HUES6 (cell line): ENCODE measurements at regions not wholly inside any gene's neighbourhood (a gene's known extent, or its start where the extent isn't known, plus 50 kb on each side); places are given as distances from the start of the nearest gene placed in this dataset.
"Not testable (repeated sequence)": the region's sequence is repeated elsewhere in the genome, so short reads cannot be mapped to it uniquely, and the experiment has no call there.

ENCODE experiments used
- H3K27ac ChIP-seq: 2 replicates; pipeline ENCODE4 v1.7.0; 2013; ENCODE audit warnings: low read depth, mild to moderate bottlenecking, low read length, inconsistent platforms
- H3K27me3 ChIP-seq: 2 replicates; pipeline ENCODE4 v1.6.1; 2013; ENCODE audit warnings: low read length; ENCODE audit not compliant: control insufficient read depth, insufficient read depth
- H3K36me3 ChIP-seq: 2 replicates; pipeline ENCODE4 v1.6.1; 2013; ENCODE audit warnings: low read length; ENCODE audit not compliant: control insufficient read depth, insufficient read depth
- H3K4me1 ChIP-seq: 2 replicates; pipeline ENCODE4 v1.6.1; 2013; ENCODE audit warnings: low read length; ENCODE audit not compliant: control insufficient read depth, insufficient read depth
- H3K4me3 ChIP-seq: 2 replicates; pipeline ENCODE4 v1.5.1; 2013; ENCODE audit warnings: low read depth, low read length
- H3K9ac ChIP-seq: one replicate; pipeline ENCODE4 v1.6.1; 2013; ENCODE audit warnings: mild to moderate bottlenecking, low read length
- H3K9me3 ChIP-seq: 2 replicates; pipeline ENCODE4 v1.6.1; 2013; ENCODE audit warnings: low read depth, low read length; ENCODE audit not compliant: control insufficient read depth, insufficient read depth

DNA sequence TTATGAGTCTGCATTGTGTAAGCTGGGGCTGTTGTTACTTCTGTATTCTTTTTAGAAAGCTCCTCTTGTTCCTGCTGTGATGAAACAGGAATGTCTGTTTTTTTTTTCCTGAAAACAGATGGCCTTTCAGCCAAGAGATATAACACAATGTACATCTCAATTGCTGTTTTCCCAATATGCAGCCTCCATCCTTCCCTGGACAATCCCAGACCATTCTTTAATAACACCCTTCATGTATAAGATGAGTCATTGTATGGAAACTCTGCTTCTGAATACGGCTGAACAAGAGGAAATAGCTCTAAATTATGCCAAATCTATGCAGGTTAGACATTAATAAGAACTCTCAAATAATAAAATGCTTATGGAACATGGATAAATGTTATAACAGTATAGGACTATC, 60.2 kb upstream of the LRRC4C start:
- Histone ChIP-seq H3K4me3 (no peak overlapping the region), H3K4me1 (peaks cover 16% of the 10 kb centered on the region), H3K27ac (no peak overlapping the region), H3K27me3 (no peaks in the 10 kb centered on the region), H3K36me3 (no peaks in the 10 kb centered on the region), H3K9me3 (no peaks in the 10 kb centered on the region), H3K9ac (no peak overlapping the region)

- H3K4me1 ChIP-seq, result peaks cover 16% of the 10 kb centered on the region
- no peak overlapping the region for H3K27ac ChIP-seq
- no peaks in the 10 kb centered on the region for H3K9me3 ChIP-seq
- no peak overlapping the region for H3K4me3 ChIP-seq
- no peaks in the 10 kb centered on the region for H3K36me3 ChIP-seq
- H3K27me3 ChIP-seq, result no peaks in the 10 kb centered on the region
- H3K9ac ChIP-seq, result no peak overlapping the region
Measured at GRCh38 chr11:41522391-41522790, 62.9 kb upstream of the LRRC4C start.

DNA sequence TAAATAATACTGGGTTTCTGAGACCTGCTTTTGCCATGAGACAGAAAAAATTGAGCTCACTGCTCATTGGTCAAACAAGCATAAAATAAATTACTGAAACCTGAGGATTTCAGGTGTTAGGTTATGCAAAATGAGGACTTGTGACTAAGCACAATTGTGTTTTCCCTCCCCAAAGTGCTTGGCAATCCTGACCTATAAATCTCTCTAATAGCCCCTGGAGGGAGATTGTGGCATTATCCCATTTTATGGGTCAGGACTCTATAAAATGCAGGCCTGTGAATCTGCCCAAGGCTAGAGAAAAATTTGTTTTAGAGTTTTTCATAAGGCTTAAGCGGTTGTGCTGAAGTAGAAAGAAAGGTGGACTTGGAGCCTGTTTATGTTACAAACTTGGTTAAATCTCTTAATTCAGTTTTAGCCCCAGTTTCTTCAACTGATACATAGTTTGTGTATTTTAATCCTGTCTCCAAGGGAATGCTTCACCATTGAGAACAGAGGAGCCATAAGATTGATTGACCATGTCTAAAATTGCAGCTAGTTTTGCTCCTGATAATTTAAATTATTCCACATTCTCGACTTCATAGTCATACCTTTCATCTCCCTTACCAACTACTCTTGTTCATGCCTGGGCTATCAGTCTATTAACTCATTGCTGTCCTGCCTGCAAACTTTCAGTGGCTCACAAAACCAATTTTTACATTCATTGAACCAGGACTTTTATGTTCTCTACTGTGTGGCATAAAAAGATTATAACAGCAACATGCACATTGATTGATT, 63.6 kb upstream of the LRRC4C start:
- no peak overlapping the region for H3K9ac ChIP-seq
- peaks cover 16% of the 10 kb centered on the region for H3K4me1 ChIP-seq
- H3K36me3 ChIP-seq, result no peaks in the 10 kb centered on the region

GRCh38 chr11:41527530-41527929, 68.1 kb upstream of the LRRC4C start:
- H3K9ac ChIP-seq, result no peak overlapping the region
- no peaks in the 10 kb centered on the region for H3K9me3 ChIP-seq
- H3K4me1 ChIP-seq, result peaks cover 10% of the 10 kb centered on the region
- no peak overlapping the region for H3K27ac ChIP-seq
- H3K27me3 ChIP-seq, result no peaks in the 10 kb centered on the region
- H3K36me3 ChIP-seq, result no peaks in the 10 kb centered on the region
- H3K4me3 ChIP-seq, result no peak overlapping the region

More for the DNA sequence above, 63.6 kb upstream of the LRRC4C start:
- Histone ChIP-seq H3K9me3 (no peaks in the 10 kb centered on the region), H3K4me3 (no peak overlapping the region), H3K27me3 (no peaks in the 10 kb centered on the region), H3K27ac (no peak overlapping the region)

- Histone ChIP-seq H3K36me3 (no peaks in the 10 kb centered on the region), H3K27ac (no peak overlapping the region), H3K9me3 (no peaks in the 10 kb centered on the region), H3K4me3 (no peak overlapping the region), H3K4me1 (peaks cover 10% of the 10 kb centered on the region), H3K27me3 (no peaks in the 10 kb centered on the region), H3K9ac (no peak overlapping the region)
Measured at GRCh38 chr11:41532413-41532812, 73.0 kb upstream of the LRRC4C start.

- no peak overlapping the region for H3K27ac ChIP-seq
- no peaks in the 10 kb centered on the region for H3K36me3 ChIP-seq
- no peak overlapping the region for H3K9ac ChIP-seq
- H3K27me3 ChIP-seq, result no peaks in the 10 kb centered on the region
- H3K9me3 ChIP-seq, result no peaks in the 10 kb centered on the region
- peaks cover 10% of the 10 kb centered on the region for H3K4me1 ChIP-seq
- no peak overlapping the region for H3K4me3 ChIP-seq
Measured at GRCh38 chr11:41533761-41534160, 74.3 kb upstream of the LRRC4C start.

GRCh38 chr11:41534391-41534790, 74.9 kb upstream of the LRRC4C start:
- Histone ChIP-seq H3K36me3 (no peaks in the 10 kb centered on the region), H3K27me3 (no peaks in the 10 kb centered on the region), H3K27ac (no peak overlapping the region), H3K9ac (no peak overlapping the region), H3K4me3 (no peak overlapping the region), H3K9me3 (no peaks in the 10 kb centered on the region), H3K4me1 (peaks cover 10% of the 10 kb centered on the region)

GRCh38 chr11:41534861-41535260, 75.4 kb upstream of the LRRC4C start:
- Histone ChIP-seq H3K9ac (no peak overlapping the region), H3K4me3 (no peak overlapping the region), H3K36me3 (no peaks in the 10 kb centered on the region), H3K9me3 (no peaks in the 10 kb centered on the region), H3K4me1 (peaks cover 10% of the 10 kb centered on the region), H3K27ac (no peak overlapping the region), H3K27me3 (no peaks in the 10 kb centered on the region)

DNA sequence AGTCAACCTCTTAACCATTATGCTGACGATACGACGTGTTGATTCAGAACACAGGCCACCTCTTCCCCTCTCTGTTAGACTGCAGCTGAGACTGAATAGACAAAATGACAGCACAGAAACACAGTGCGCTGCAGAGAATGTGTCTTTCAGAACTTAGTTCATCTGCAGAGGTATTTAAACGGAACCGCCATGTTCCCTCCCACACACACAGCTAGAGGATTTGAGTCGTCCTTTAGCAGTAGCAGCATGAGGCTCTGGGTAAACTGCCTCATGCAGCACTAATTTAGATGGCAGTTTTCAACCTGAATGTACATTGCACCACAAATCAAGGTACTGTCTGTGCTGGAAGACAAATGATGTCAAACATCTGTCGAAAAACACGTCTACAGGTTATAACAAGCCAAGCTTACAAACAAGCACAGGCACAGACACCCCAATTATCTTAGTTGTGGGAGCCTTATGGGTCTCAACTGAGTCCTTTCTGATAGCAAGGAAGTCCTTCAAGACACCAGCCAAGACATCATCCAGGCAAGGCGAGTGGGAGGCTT, 76.6 kb upstream of the LRRC4C start:
- Histone ChIP-seq H3K4me3 (no peak overlapping the region), H3K9ac (no peak overlapping the region), H3K36me3 (no peaks in the 10 kb centered on the region), H3K27me3 (no peaks in the 10 kb centered on the region), H3K9me3 (no peaks in the 10 kb centered on the region), H3K27ac (no peak overlapping the region), H3K4me1 (peaks cover 10% of the 10 kb centered on the region)

DNA sequence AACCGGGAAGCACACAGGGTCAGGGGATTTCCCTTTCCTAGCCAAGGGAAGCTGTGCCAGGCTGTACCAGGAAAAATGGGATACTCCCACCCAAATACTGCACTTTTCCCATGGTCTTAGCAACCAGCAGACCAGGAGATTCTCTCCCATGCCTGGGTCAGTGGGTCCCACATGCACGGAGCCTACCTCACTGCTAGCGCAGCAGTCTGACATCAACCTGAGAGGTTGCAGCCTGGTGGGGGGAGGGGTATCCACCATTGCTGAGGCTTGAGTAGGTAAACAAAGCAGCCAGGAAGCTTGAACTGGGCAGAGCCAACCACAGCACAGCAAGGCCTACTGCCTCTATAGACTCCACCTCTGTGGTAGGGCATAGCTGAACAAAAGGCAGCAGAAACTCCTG, 85.5 kb upstream of the LRRC4C start:
- not testable (repeated sequence) for H3K27me3 ChIP-seq, H3K27ac ChIP-seq, H3K9me3 ChIP-seq, H3K36me3 ChIP-seq, H3K4me3 ChIP-seq, H3K4me1 ChIP-seq, H3K9ac ChIP-seq

GRCh38 chr11:41578421-41579051, 119.1 kb upstream of the LRRC4C start:
- no peak overlapping the region for H3K27ac ChIP-seq
- H3K9me3 ChIP-seq, result no peaks in the 10 kb centered on the region
- no peak overlapping the region for H3K9ac ChIP-seq
- H3K4me1 ChIP-seq, result peaks cover 3% of the 10 kb centered on the region; the same call in 1 of the 2 replicates
- H3K4me3 ChIP-seq, result no peak overlapping the region
- no peaks in the 10 kb centered on the region for H3K27me3 ChIP-seq
- no peaks in the 10 kb centered on the region for H3K36me3 ChIP-seq
